Prostate gland (tissue), 2 donors: ENCODE measurements at regions not wholly inside any gene's neighbourhood (a gene's known extent, or its start where the extent isn't known, plus 50 kb on each side); places are given as distances from the start of the nearest gene placed in this dataset.

Experiments
- DNase-seq: peaks from one replicate; pipeline ENCODE4 v3.0.0-alpha.2; 2019; ENCODE audit warnings: low spot score
- H3K27ac ChIP-seq, 2 donors: fragments of 200-600 bp; sonication (generic); 2 replicates each; pipeline ENCODE4 v1.5.1; 2017 to 2019
- H3K27me3 ChIP-seq: fragments of 200-600 bp; sonication (generic); replicated peaks from 2 replicates; pipeline ENCODE4 v1.5.1; 2019; ENCODE audit not compliant: insufficient read depth
- H3K36me3 ChIP-seq, 2 donors: fragments of 200-600 bp; sonication (generic); 1 replicate in 1 of 2; 2 replicates in 1 of 2; pipeline versions ENCODE4 v1.5.1 to v1.8.1; 2017 to 2019
- H3K4me1 ChIP-seq: fragments of 200-600 bp; sonication (generic); replicated peaks from 2 replicates; pipeline ENCODE4 v1.5.1; 2019
- H3K4me3 ChIP-seq, 2 donors: fragments of 200-600 bp; sonication (generic); 2 replicates each; pipeline ENCODE4 v1.5.1; 2017 to 2019
- H3K9me3 ChIP-seq: fragments of 200-600 bp; sonication (generic); 2 replicates; pipeline ENCODE4 v1.5.1; 2017
- POLR2A ChIP-seq: fragments of 450-650 bp; IDR thresholded peaks from one replicate; pipeline ENCODE4 v1.6.1; 2016; ENCODE audit warnings: antibody characterized with exemption, mild to moderate bottlenecking
- POLR2AphosphoS5 ChIP-seq: sonication (generic); formaldehyde crosslinking; IDR thresholded peaks from one replicate; pipeline ENCODE4 v1.6.1; 2017; ENCODE audit warnings: antibody characterized with exemption
- WGBS: methylation state at CpG from one replicate; pipeline ENCODE4 v1.1.5; 2018; 5-methylcytosine and 5-hydroxymethylcytosine counted together
- intact Hi-C: fragments of 100-400 bp; cut with DNase I; formaldehyde crosslinking; loops from one replicate; pipeline ENCODE4 v1.14.2; 2022
- TF ChIP-seq, protein P1 (sequence below), 4 experiments: fragments of 200-600 bp in 2 of 4; fragments of 450-650 bp in 2 of 4; sonication (generic) in 2 of 4; IDR thresholded peaks; 1 replicate in 3 of 4; 2 replicates in 1 of 4; pipeline ENCODE4 v1.5.1; 2016 to 2019; ENCODE audit warnings: antibody characterized with exemption in 4 of 4, mild to moderate bottlenecking in 2 of 4, moderate library complexity in 2 of 4

DNA sequence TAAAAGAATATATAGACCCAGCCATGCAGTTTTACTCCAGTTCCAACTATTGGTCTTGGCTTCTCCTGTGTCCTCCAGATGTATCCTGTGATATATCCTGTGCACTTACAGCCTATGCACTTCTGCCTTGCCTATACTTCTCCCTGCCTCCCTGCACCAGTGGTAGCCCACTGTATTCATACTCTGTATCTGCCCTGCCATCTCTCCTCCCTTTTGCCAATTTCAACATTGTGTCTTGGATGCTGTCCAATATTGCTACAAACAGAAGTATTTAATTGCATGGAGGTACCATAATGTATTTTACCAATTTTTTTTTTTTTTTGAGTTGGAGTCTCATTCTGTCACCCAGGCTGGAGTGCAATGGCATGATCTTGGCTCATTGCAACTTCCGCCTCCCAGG, 242.7 kb downstream of the HAPSTR1 start:
- no peak for DNase-seq
- Histone ChIP-seq H3K27ac (no peak overlapping the region), H3K4me3 (no peak overlapping the region), H3K27me3 (no peaks in the 10 kb centered on the region), H3K9me3 (no peaks in the 10 kb centered on the region), H3K4me1 (no peaks in the 10 kb centered on the region), H3K36me3 (no peaks in the 10 kb centered on the region)
- TF ChIP-seq POLR2A (no peak), POLR2AphosphoS5 (no peak)
- TF ChIP-seq, protein P1, sequence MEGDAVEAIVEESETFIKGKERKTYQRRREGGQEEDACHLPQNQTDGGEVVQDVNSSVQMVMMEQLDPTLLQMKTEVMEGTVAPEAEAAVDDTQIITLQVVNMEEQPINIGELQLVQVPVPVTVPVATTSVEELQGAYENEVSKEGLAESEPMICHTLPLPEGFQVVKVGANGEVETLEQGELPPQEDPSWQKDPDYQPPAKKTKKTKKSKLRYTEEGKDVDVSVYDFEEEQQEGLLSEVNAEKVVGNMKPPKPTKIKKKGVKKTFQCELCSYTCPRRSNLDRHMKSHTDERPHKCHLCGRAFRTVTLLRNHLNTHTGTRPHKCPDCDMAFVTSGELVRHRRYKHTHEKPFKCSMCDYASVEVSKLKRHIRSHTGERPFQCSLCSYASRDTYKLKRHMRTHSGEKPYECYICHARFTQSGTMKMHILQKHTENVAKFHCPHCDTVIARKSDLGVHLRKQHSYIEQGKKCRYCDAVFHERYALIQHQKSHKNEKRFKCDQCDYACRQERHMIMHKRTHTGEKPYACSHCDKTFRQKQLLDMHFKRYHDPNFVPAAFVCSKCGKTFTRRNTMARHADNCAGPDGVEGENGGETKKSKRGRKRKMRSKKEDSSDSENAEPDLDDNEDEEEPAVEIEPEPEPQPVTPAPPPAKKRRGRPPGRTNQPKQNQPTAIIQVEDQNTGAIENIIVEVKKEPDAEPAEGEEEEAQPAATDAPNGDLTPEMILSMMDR (IDR thresholded peaks at IDR 0.05): no peak
- intact Hi-C loops: no loop called here
- 83% methylated on average over 1 of the region's 1 CpG for WGBS

DNA sequence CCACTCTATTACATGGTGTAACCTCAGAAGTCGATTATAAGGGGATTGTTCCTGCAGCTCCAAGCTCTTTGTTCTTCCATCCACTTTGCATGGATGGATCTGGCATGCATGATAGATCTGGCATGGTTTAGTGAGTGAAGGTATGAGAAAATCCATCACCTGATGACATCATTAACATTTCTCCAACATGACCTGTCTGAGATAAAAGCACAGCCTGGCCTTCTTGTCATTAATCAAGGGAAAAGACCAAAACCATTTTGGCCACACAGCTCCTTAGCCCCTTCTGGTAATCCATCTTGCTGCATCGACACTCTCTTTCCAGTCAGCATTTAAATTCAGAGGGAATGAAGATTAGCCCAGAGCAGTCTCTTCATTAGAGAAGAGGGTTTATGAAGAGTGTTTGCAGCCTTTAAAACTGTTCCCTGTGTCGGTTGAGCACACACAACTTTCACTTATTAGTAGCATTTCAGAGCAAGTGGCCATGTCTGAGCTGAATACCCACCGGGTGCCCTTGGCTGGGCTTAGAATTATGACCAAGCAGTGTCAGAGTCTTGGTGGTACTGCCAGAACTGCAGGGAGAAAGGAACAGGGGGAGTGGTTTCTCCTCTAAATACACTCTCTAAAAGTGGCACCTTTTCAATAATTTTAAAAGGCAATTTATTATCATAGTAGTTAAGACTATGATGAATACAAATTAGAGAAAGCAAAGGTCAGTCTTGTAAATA, 246.0 kb downstream of the HAPSTR1 start:
- H3K4me3 ChIP-seq: no peak overlapping the region
- no peaks in the 10 kb centered on the region for H3K36me3 ChIP-seq
- TF ChIP-seq, protein P1 (IDR thresholded peaks at IDR 0.05): no peak
- TF ChIP-seq POLR2AphosphoS5 (no peak), POLR2A (no peak)
- no peak for DNase-seq
- no peaks in the 10 kb centered on the region for H3K9me3 ChIP-seq
- no peaks in the 10 kb centered on the region for H3K27me3 ChIP-seq
- intact Hi-C loops: no loop called here
- H3K27ac ChIP-seq: no peak overlapping the region
- no peaks in the 10 kb centered on the region for H3K4me1 ChIP-seq
- WGBS: 53% methylated on average over 4 of the region's 4 CpGs

DNA sequence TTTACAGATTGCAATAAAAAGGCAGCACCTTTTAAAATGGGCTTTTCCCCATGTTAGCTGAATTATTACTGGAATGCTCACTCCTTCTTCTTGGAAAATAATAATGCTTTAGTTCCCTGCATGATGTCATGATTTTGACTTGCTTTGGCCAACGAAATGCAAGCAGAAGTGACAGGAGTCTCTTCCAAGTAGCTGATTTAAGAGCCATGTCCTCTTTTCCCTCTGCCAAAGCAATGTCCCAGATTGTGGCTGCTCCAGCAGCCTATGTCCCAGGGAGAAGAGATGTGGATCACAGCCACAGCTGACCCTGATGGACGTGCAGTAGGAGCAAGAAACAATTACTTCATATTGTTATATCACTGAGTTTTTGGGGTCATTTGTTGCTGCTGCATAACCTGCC, 246.6 kb downstream of the HAPSTR1 start:
- Histone ChIP-seq H3K9me3 (no peaks in the 10 kb centered on the region), H3K36me3 (no peaks in the 10 kb centered on the region), H3K27ac (no peak overlapping the region), H3K4me1 (no peaks in the 10 kb centered on the region), H3K4me3 (no peak overlapping the region), H3K27me3 (no peaks in the 10 kb centered on the region)
- TF ChIP-seq, protein P1 (IDR thresholded peaks at IDR 0.05): no peak
- no peak for TF ChIP-seq POLR2AphosphoS5
- TF ChIP-seq POLR2A: no peak
- intact Hi-C loops: no loop called here
- DNase-seq: no peak
- 36% methylated on average over 2 of the region's 2 CpGs for WGBS

DNA sequence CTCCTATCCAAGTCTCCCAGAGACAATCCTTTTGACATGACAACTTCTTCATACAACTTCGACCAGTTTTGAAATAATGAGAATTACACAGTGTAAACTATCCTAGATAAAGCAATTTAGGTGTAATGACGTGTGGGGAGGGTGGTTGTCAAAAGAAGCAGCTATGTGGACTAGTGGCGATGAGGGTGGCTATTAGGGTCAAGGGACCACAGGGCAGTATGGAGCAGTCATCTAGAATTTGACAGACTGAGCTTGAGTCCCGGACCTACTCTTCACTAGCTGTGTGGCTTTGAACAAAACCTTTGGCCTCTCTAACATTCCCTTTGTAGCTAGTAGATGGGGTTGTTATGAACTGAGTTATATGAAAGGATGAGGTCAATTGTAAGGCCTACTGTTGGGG, 247.1 kb downstream of the HAPSTR1 start:
- DNase-seq: no peak
- 82% methylated on average over 4 of the region's 4 CpGs for WGBS
- Histone ChIP-seq H3K4me3 (no peak overlapping the region), H3K4me1 (no peaks in the 10 kb centered on the region), H3K9me3 (no peaks in the 10 kb centered on the region), H3K27me3 (no peaks in the 10 kb centered on the region), H3K36me3 (no peaks in the 10 kb centered on the region), H3K27ac (no peak overlapping the region)
- no peak for TF ChIP-seq POLR2AphosphoS5
- TF ChIP-seq, protein P1 (IDR thresholded peaks at IDR 0.05): no peak
- TF ChIP-seq POLR2A: no peak
- intact Hi-C loops: no loop called here

DNA sequence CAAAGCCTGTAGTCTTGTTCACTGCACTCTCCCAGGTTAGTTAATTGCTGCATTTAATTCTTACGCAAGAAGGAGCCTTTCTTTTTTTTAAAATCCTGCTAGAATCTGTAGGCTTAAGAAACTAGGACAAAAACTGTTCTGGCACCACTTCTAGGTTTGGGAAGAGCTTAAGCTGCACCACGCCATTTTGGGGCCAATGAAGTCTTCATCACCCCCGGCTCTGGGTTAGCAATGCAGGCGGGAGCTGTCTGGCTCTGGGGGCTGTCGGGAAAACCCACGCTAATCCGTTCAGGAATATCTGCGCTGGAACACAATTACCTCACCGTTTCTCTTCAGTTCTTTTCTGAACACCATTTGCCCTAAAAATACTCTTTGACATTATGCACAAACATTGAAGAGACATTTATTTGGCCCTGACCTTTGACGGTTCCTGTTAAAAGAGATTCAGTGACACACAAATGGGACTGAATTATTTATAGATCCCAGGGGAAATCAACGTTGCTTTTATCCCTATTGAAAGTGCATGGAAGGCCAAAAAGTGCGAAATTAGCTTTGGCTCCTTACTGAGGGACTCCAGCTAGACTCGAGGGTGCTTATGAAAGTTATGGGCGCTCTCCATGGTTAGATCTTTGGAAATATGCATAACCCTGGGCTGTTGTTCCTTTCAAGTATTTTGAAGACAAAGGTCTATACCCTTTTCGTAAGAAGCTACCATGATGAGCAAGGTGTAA, 249.2 kb downstream of the HAPSTR1 start:
- no peaks in the 10 kb centered on the region for H3K9me3 ChIP-seq
- H3K4me1 ChIP-seq: no peaks in the 10 kb centered on the region
- no peak overlapping the region for H3K27ac ChIP-seq
- intact Hi-C loops: no loop called here
- H3K27me3 ChIP-seq: no peaks in the 10 kb centered on the region
- TF ChIP-seq, protein P1 (IDR thresholded peaks at IDR 0.05): no peak
- TF ChIP-seq POLR2AphosphoS5: no peak
- no peak for TF ChIP-seq POLR2A
- H3K36me3 ChIP-seq: no peaks in the 10 kb centered on the region
- no peak for DNase-seq
- 59% methylated on average over 15 of the region's 15 CpGs for WGBS
- no peak overlapping the region for H3K4me3 ChIP-seq
